ENCODE measurements at regions not wholly inside any gene's neighbourhood (a gene's known extent, or its start where the extent isn't known, plus 50 kb on each side); places are given as distances from the start of the nearest gene placed in this dataset.

GRCh38 chr12:80988986-80989385, 51.3 kb upstream of the LIN7A start:
- no peak for ATAC-seq (ENCODE audit: low read depth)
- no peaks in the 10 kb centered on the region for H3K4me1 ChIP-seq (ENCODE audit: control insufficient read depth, insufficient read depth, low read length)
- H3K4me3 ChIP-seq (ENCODE audit: insufficient read depth, low read depth, low read length) = no peak overlapping the region
- H2BK15ac ChIP-seq (ENCODE audit: low read depth, low read length) = no peak overlapping the region
- intact Hi-C loops (cut with micrococcal nuclease) = no loop called here
- DNase-seq = no peak
- dilution Hi-C loops (cut with HindIII; ENCODE audit: low sequenced_read_pairs, unreplicated experiment) = no loop called here
- in situ Hi-C loops (cut with MboI; ENCODE audit: low sequenced_read_pairs) = no loop called here
- no peaks in the 10 kb centered on the region for H3K9me1 ChIP-seq (ENCODE audit: insufficient read depth, low read length)
- H3K14ac ChIP-seq (replicated peaks; ENCODE audit: low read depth, low read length) = no peak overlapping the region
- no peak overlapping the region for H3K9ac ChIP-seq (ENCODE audit: low read depth, low read length)
- ChIA-PET POLR2A (ENCODE audit: unreplicated experiment) (no interaction called here), CTCF (no interaction called here)
- no peak overlapping the region for H2AFZ ChIP-seq (replicated peaks; ENCODE audit: low read length, poor library complexity)
- H3K9me3 ChIP-seq (ENCODE audit: control insufficient read depth, insufficient read depth, low read length) = no peaks in the 10 kb centered on the region
- H2AK5ac ChIP-seq (ENCODE audit: low read depth, low read length) = no peak overlapping the region
- H3K23ac ChIP-seq (ENCODE audit: low read depth, low read length) = no peak overlapping the region
- H3K18ac ChIP-seq (ENCODE audit: low read depth, low read length) = no peak overlapping the region
- H3K36me3 ChIP-seq (ENCODE audit: control insufficient read depth, insufficient read depth, low read length) = no peaks in the 10 kb centered on the region
- BruUV-seq (replicated peaks) = no TSS peak
- TF ChIP-seq CEBPB (IDR thresholded peaks at IDR 0.05; ENCODE audit: low read depth, low read length) (no peak), CHD1 (IDR thresholded peaks at IDR 0.05; ENCODE audit: low read depth, low read length) (no peak), ELK1 (IDR thresholded peaks at IDR 0.05; ENCODE audit: borderline replicate concordance, low read depth, low read length) (no peak), MXI1 (IDR thresholded peaks at IDR 0.05; ENCODE audit: borderline replicate concordance, low read depth, low read length) (no peak), USF2 (IDR thresholded peaks at IDR 0.05; ENCODE audit: low read depth, low read length) (no peak), RFX5 (IDR thresholded peaks at IDR 0.05; ENCODE audit: low read depth, low read length) (no peak), FOS (IDR thresholded peaks at IDR 0.05; ENCODE audit: low read depth, low read length) (no peak), BHLHE40 (IDR thresholded peaks at IDR 0.05; ENCODE audit: low read depth, low read length) (no peak), MAFK (IDR thresholded peaks at IDR 0.05; ENCODE audit: low read depth, low read length) (no peak), RCOR1 (IDR thresholded peaks at IDR 0.05; ENCODE audit: insufficient replicate concordance, low read length) (no peak), NFE2L2 (IDR thresholded peaks at IDR 0.05; ENCODE audit: low read depth, low read length) (no peak), MAZ (IDR thresholded peaks at IDR 0.05; ENCODE audit: borderline replicate concordance, low read depth, low read length) (no peak), CTCF (conservative IDR thresholded peaks at IDR 0.05; ENCODE audit: low read depth, low read length) (no peak), SMC3 (IDR thresholded peaks at IDR 0.05; ENCODE audit: low read depth, low read length) (no peak), RAD21 (IDR thresholded peaks at IDR 0.05; ENCODE audit: low read length) (no peak), POLR2A (IDR thresholded peaks at IDR 0.05; ENCODE audit: low read depth, low read length) (no peak)
- no peaks in the 10 kb centered on the region for H3K79me1 ChIP-seq (ENCODE audit: low read depth in 1 of 2, low read length in 2 of 2)
- H2BK120ac ChIP-seq (ENCODE audit: low read depth, low read length) = no peak overlapping the region
- H4K91ac ChIP-seq (ENCODE audit: insufficient read depth, low read depth, low read length) = no peak overlapping the region
- no peak overlapping the region for H3K4ac ChIP-seq (ENCODE audit: low read depth, low read length)
- no peak overlapping the region for H2BK5ac ChIP-seq (ENCODE audit: low read depth, low read length, poor library complexity, severe bottlenecking)
- H3K27ac ChIP-seq (ENCODE audit: insufficient read depth, low read length) = no peak overlapping the region
- H2AK9ac ChIP-seq (replicated peaks; ENCODE audit: low read depth, low read length, poor library complexity) = no peak overlapping the region
- H4K20me1 ChIP-seq (ENCODE audit: insufficient read depth, low read length) = no peaks in the 10 kb centered on the region
- no peaks in the 10 kb centered on the region for H3K27me3 ChIP-seq (ENCODE audit: control insufficient read depth, insufficient read depth, low read length)
- no CpG with 5 or more reads among the region's 3 CpGs for WGBS, 2 experiments (ENCODE audit: extremely low coverage in 2 of 2, insufficient read length in 1 of 2)
- H4K5ac ChIP-seq (ENCODE audit: low read depth, low read length) = no peak overlapping the region
- no peak overlapping the region for H3K56ac ChIP-seq (ENCODE audit: extremely low read depth, insufficient read depth, low read length)
- H3K4me2 ChIP-seq (ENCODE audit: low read depth, low read length) = no peak overlapping the region
- no peak overlapping the region for H4K8ac ChIP-seq (ENCODE audit: low read depth in 2 of 2, low read length in 2 of 2)
- H2BK20ac ChIP-seq (ENCODE audit: low read depth, low read length) = no peak overlapping the region
